Calu3 (cell line): ENCODE measurements at regions not wholly inside any gene's neighbourhood (a gene's known extent, or its start where the extent isn't known, plus 50 kb on each side); places are given as distances from the start of the nearest gene placed in this dataset.

ENCODE experiments used
- BruUV-seq: library from RNA; stranded (reverse); fragments of 400-500 nt; replicated peaks from 2 replicates; lab custom pipeline; 2021; lab: Mats Ljungman, UMichigan
- CTCF ChIA-PET: fragments of 300-600 bp; sonication (Branson Sonifier 250); formaldehyde crosslinking; loops from one replicate; lab custom pipeline; 2022; ENCODE audit warnings: antibody characterized with exemption; lab: Charles Lee
- DNase-seq: peaks from one replicate; pipeline ENCODE4 v3.0.0; 2022
- H3K27ac Mint-ChIP-seq: one replicate; pipeline ENCODE4 v1.8.0; 2022; ENCODE audit warnings: mixed read lengths; ENCODE audit not compliant: unreplicated experiment
- H3K27me3 Mint-ChIP-seq: one replicate; pipeline ENCODE4 v1.8.0; 2022; ENCODE audit warnings: mixed read lengths; ENCODE audit not compliant: unreplicated experiment
- H3K36me3 Mint-ChIP-seq: one replicate; pipeline ENCODE4 v1.8.0; 2022; ENCODE audit warnings: mild to moderate bottlenecking, moderate library complexity, mixed read lengths; ENCODE audit not compliant: insufficient read depth, unreplicated experiment
- H3K4me1 Mint-ChIP-seq: one replicate; pipeline ENCODE4 v1.8.0; 2022; ENCODE audit warnings: mild to moderate bottlenecking, low read depth, mixed read lengths; ENCODE audit not compliant: unreplicated experiment
- H3K4me3 Mint-ChIP-seq: one replicate; pipeline ENCODE4 v1.8.0; 2022; ENCODE audit warnings: mild to moderate bottlenecking, low read depth, moderate library complexity, mixed read lengths; ENCODE audit not compliant: unreplicated experiment
- H3K9me3 Mint-ChIP-seq: one replicate; pipeline ENCODE4 v1.8.0; 2022; ENCODE audit warnings: low read depth, mixed read lengths; ENCODE audit not compliant: unreplicated experiment
- intact Hi-C: fragments of 100-400 bp; cut with micrococcal nuclease; formaldehyde crosslinking; loops from one replicate; pipeline ENCODE4 v1.10.0; 2022; ENCODE audit not compliant: unreplicated experiment
- TF ChIP-seq, protein P1 (sequence below): fragments of 200-600 bp; IDR thresholded peaks from one replicate; pipeline ENCODE4 v1.8.0; 2022; ENCODE audit warnings: antibody characterized with exemption; ENCODE audit not compliant: unreplicated experiment

DNA sequence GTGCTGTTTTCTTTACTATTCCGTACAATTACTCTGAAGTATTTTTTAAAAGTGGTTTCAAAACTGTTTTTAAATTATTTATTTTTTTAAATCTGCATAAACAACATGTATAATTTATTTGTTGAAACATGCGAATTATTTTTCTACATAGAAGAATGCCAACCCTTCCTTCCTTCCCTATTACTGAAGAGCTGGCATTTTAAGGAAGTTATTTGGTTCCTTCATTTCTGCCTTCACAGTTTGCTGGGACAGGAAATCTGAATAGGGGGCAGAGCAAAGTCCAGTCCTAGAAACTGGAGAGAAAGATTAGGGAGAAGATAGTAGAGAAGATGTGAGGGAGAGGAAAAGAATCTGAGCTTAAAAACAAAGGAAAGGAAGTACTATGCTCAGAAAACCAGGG lies 146.7 kb upstream of the ACVR2A start:
- CTCF ChIA-PET = interaction anchor here (0.8 to 0.9 kb wide), 2 partner anchors 81 to 213 kb away, joined by 3 read pairs; no protein-coding TSS in a partner anchor
- DNase-seq = no peak
- TF ChIP-seq, protein P1, sequence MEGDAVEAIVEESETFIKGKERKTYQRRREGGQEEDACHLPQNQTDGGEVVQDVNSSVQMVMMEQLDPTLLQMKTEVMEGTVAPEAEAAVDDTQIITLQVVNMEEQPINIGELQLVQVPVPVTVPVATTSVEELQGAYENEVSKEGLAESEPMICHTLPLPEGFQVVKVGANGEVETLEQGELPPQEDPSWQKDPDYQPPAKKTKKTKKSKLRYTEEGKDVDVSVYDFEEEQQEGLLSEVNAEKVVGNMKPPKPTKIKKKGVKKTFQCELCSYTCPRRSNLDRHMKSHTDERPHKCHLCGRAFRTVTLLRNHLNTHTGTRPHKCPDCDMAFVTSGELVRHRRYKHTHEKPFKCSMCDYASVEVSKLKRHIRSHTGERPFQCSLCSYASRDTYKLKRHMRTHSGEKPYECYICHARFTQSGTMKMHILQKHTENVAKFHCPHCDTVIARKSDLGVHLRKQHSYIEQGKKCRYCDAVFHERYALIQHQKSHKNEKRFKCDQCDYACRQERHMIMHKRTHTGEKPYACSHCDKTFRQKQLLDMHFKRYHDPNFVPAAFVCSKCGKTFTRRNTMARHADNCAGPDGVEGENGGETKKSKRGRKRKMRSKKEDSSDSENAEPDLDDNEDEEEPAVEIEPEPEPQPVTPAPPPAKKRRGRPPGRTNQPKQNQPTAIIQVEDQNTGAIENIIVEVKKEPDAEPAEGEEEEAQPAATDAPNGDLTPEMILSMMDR = no peak
- H3K27me3 Mint-ChIP-seq = no peaks in the 10 kb centered on the region
- peaks cover 6% of the 10 kb centered on the region for H3K9me3 Mint-ChIP-seq
- no peak overlapping the region for H3K27ac Mint-ChIP-seq
- H3K36me3 Mint-ChIP-seq = no peaks in the 10 kb centered on the region
- no TSS peak for BruUV-seq
- H3K4me3 Mint-ChIP-seq = no peak overlapping the region
- peaks cover 31% of the 10 kb centered on the region for H3K4me1 Mint-ChIP-seq
- intact Hi-C loops = no loop called here

DNA sequence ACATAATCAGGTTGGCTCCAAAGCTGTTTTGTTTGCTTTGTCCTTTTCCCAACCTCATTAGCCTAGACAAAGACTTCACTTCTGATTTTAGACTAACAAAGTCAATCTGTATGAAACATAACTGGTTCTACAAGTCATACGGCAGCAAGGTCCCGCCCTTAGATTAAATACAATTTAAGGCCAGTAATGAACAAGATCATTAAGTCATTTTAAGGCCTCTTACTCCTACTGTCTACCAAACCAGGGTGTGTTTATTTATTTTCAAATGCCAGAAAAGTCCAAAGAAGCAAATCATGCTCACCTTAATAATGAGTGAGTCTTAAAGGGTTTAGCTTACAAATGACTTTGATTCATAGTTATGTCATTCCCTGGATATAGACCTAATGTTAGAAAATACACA lies 148.4 kb upstream of the ACVR2A start:
- CTCF ChIA-PET = interaction anchor here (0.5 kb wide), 1 partner anchor 371 kb away, joined by 3 read pairs; no protein-coding TSS in a partner anchor
- Mint-ChIP-seq H3K27me3 (no peaks in the 10 kb centered on the region), H3K4me1 (peaks cover 31% of the 10 kb centered on the region), H3K36me3 (no peaks in the 10 kb centered on the region), H3K9me3 (peaks cover 2% of the 10 kb centered on the region), H3K27ac (peak overlapping the region; percentile 47), H3K4me3 (no peak overlapping the region)
- intact Hi-C loops = no loop called here
- BruUV-seq = no TSS peak
- TF ChIP-seq, protein P1 = no peak
- DNase-seq = peak; percentile 29

DNA sequence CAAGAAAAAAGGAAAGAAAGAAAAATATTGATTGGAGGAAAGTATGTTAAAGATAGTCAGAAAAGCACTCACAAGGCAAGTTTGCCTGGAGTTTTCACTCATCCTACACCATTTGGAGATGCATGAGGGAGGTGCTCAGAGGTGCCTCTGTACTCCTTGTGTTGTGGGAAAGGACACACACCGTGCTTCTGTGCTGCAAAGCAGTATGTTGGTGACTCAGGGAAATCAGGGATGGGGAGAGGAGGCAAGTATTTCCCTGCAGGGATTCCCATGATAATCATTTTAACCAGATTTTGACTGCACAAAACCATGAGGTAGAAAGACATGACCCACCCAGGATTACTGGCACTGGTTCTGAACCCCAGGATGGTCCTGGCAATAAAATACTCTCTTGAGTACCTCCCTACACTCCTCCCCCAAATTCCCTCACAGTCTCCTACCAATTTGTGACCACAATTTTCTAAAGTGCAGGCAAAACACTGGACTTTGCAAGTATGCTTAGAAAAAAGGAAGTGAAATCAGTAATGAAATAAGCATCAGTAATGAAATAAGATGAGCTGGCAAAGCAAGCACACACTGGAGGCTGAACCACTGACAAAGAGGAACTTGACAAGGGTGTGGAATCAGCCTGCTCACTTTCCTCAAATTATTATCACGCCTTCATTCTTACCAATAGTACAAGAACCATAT lies 155.5 kb upstream of the ACVR2A start:
- Mint-ChIP-seq H3K9me3 (peaks cover 2% of the 10 kb centered on the region), H3K27ac (no peak overlapping the region), H3K4me3 (no peak overlapping the region), H3K27me3 (no peaks in the 10 kb centered on the region), H3K4me1 (no peaks in the 10 kb centered on the region), H3K36me3 (no peaks in the 10 kb centered on the region)
- no peak for DNase-seq
- TF ChIP-seq, protein P1 = no peak
- intact Hi-C loops = no loop called here
- CTCF ChIA-PET = no interaction called here
- BruUV-seq = no TSS peak

DNA sequence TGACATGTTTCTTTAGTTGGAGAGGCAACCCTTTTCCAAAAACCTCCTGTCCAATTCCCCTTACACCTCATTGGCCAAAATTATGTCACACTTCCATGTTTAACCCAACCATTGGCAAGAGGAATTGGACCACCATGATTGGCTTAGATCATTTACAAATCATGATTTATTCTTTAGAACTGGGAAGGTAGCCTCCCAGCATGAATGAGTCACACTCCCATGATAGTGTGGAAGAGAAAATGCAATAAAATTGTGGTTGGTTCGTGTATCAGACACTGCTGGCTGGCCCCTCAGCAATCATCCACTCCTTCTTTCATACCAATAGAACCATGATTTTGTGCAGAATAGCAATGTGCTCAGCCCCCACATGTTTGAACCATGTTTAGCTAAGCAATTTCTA lies 156.6 kb upstream of the ACVR2A start:
- DNase-seq = no peak
- Mint-ChIP-seq H3K27me3 (no peaks in the 10 kb centered on the region), H3K4me3 (no peak overlapping the region), H3K27ac (no peak overlapping the region), H3K9me3 (peaks cover 2% of the 10 kb centered on the region), H3K4me1 (no peaks in the 10 kb centered on the region), H3K36me3 (no peaks in the 10 kb centered on the region)
- intact Hi-C loops = no loop called here
- no TSS peak for BruUV-seq
- TF ChIP-seq, protein P1 = no peak
- CTCF ChIA-PET = no interaction called here
